Ovary (tissue), 7 donors: ENCODE measurements at regions not wholly inside any gene's neighbourhood (a gene's known extent, or its start where the extent isn't known, plus 50 kb on each side); places are given as distances from the start of the nearest gene placed in this dataset.

Experiments
- DNase-seq, 5 donors: peaks; one replicate each; pipeline ENCODE4 v3.0.0-alpha.2; 2019 to 2020
- H3K27ac ChIP-seq, 2 donors: fragments of 200-600 bp; one replicate each; pipeline versions ENCODE4 v1.5.1 to v1.8.0; 2019 to 2022
- H3K27me3 ChIP-seq: fragments of 200-600 bp; one replicate; pipeline ENCODE4 v1.8.0; 2022
- H3K36me3 ChIP-seq: fragments of 200-600 bp; sonication (generic); one replicate; pipeline ENCODE4 v1.5.1; 2019
- H3K4me1 ChIP-seq: one replicate; pipeline ENCODE4 v1.8.1; 2013; ENCODE audit warnings: mild to moderate bottlenecking, moderate library complexity; ENCODE audit not compliant: insufficient read depth
- H3K4me3 ChIP-seq: fragments of 200-600 bp; sonication (generic); one replicate; pipeline ENCODE4 v1.5.1; 2017
- H3K9me3 ChIP-seq, 2 donors: fragments of 200-600 bp in 1 of 2; sonication (generic) in 1 of 2; one replicate each; pipeline versions ENCODE4 v1.5.1 to v1.8.1; 2013 to 2019; ENCODE audit warnings: mild to moderate bottlenecking in 1 of 2, moderate library complexity in 1 of 2
- EP300 ChIP-seq: sonication (generic); formaldehyde crosslinking; IDR thresholded peaks from one replicate; pipeline ENCODE4 v1.6.1; 2017; ENCODE audit warnings: antibody characterized with exemption
- POLR2A ChIP-seq: fragments of 450-650 bp; IDR thresholded peaks from one replicate; pipeline ENCODE4 v1.6.1; 2017; ENCODE audit warnings: antibody characterized with exemption, mild to moderate bottlenecking, moderate library complexity
- WGBS, 3 donors: extraction: QIAGEN DNeasy Blood & Tissue Kit in 1 of 3; methylation state at CpG; one replicate each; pipeline versions ENCODE4 v1.1.5 to v1.1.7; 2013 to 2017; 5-methylcytosine and 5-hydroxymethylcytosine counted together
- intact Hi-C, 4 donors: fragments of 100-400 bp; cut with DNase I; formaldehyde crosslinking; loops; one replicate each; pipeline versions ENCODE4 v1.11.0 to v1.15.1; 2022 to 2023
- TF ChIP-seq, protein P1 (sequence below), 3 donors: fragments of 450-650 bp in 2 of 3; fragments of 200-600 bp in 1 of 3; IDR thresholded peaks; one replicate each; pipeline versions ENCODE4 v1.5.1 to v1.8.0; 2016 to 2022; ENCODE audit warnings: antibody characterized with exemption in 3 of 3, mild to moderate bottlenecking in 1 of 3
- donor health status: DM: no; HTN: no; CAD: no; lungs with moderate emphysema.
- donor health status: DM: no; HTN: no; CAD: no.
- donor health status: Bipolar disorder and iron deficiency.
- donor health status: DM: no; HTN: no; CAD: no.
- donor health status: DM: yes; HTN: yes; CAD: no.

DNA sequence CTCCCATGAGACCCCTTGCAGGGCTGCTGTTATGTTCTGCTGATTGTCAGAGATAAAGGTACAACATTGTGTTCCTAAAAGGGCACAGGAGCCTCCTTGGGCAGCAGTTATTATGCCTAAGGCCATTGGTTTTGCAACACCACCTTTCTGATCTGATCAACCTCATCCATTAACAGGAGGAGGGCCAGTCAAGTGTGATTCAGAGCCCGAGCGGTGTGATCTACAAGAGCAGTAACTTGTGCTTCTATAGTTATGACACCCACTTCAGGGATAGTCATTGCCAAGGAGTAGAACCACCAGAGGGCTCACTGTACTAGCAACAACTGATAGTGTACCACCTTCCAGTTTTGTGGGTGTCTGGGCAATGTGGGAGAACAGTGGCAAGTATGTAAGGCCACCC lies 1457.9 kb upstream of the CADM2 start:
- 73 to 96% (median 73%) methylated on average over 2 of the region's 2 CpGs for WGBS, 3 donors
- no peak overlapping the region for H3K27ac ChIP-seq
- H3K27me3 ChIP-seq: no peaks in the 10 kb centered on the region
- no peak for TF ChIP-seq EP300
- intact Hi-C loops: no loop called here
- no peaks in the 10 kb centered on the region for H3K36me3 ChIP-seq
- no peak overlapping the region for H3K4me3 ChIP-seq
- H3K9me3 ChIP-seq: no peaks in the 10 kb centered on the region
- H3K4me1 ChIP-seq: no peaks in the 10 kb centered on the region
- no peak for DNase-seq

DNA sequence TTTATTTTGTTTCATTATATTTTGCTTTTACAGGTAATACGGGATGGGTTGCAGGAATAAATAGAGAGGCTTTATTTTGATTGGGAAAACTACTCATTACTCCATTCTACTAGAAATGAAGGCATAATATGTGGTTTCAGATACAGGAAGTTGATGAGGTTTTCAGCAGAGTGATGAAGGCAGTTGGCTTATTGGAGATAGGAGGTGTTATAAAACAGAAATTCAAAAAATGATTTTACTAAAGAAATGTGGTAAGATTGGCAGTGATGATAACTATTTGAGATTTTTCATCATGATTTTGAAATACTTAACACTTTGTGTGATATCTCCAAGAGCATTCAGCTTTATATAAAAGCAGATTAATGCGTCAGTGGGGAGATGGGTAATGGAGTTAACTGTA lies 1445.7 kb upstream of the CADM2 start:
- Histone ChIP-seq H3K9me3 (no peaks in the 10 kb centered on the region), H3K27me3 (no peaks in the 10 kb centered on the region), H3K27ac (no peak overlapping the region), H3K36me3 (no peaks in the 10 kb centered on the region), H3K4me3 (no peak overlapping the region), H3K4me1 (no peaks in the 10 kb centered on the region)
- TF ChIP-seq EP300 (no peak), POLR2A (no peak)
- TF ChIP-seq, protein P1, sequence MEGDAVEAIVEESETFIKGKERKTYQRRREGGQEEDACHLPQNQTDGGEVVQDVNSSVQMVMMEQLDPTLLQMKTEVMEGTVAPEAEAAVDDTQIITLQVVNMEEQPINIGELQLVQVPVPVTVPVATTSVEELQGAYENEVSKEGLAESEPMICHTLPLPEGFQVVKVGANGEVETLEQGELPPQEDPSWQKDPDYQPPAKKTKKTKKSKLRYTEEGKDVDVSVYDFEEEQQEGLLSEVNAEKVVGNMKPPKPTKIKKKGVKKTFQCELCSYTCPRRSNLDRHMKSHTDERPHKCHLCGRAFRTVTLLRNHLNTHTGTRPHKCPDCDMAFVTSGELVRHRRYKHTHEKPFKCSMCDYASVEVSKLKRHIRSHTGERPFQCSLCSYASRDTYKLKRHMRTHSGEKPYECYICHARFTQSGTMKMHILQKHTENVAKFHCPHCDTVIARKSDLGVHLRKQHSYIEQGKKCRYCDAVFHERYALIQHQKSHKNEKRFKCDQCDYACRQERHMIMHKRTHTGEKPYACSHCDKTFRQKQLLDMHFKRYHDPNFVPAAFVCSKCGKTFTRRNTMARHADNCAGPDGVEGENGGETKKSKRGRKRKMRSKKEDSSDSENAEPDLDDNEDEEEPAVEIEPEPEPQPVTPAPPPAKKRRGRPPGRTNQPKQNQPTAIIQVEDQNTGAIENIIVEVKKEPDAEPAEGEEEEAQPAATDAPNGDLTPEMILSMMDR (IDR thresholded peaks at IDR 0.05): no peak
- intact Hi-C loops: no loop called here
- DNase-seq: no peak
- 72 to 90% (median 87%) methylated on average over 2 of the region's 2 CpGs for WGBS, 3 donors

DNA sequence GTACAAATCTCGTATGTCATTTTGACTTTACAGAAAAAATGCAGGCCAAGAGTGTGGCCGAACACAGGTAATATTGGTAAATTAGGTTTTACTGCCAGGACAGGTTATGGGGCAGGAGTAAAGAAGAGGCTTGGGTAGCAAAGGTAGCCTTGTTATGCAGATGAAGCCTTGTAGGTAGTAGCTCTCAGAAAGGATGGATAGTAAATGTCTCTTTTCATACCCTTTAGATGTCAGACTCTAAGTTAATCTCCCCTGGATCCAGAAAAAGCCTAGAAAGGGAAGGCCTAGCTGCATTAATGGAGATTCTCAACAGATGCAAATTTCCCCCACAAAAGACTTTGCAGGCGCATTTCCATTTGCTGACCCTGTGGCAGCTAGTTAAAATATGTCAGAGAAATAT lies 1445.1 kb upstream of the CADM2 start:
- Histone ChIP-seq H3K9me3 (no peaks in the 10 kb centered on the region), H3K4me1 (no peaks in the 10 kb centered on the region), H3K4me3 (no peak overlapping the region), H3K36me3 (no peaks in the 10 kb centered on the region), H3K27ac (no peak overlapping the region), H3K27me3 (no peaks in the 10 kb centered on the region)
- no peak for DNase-seq
- TF ChIP-seq, protein P1 (IDR thresholded peaks at IDR 0.05): no peak
- TF ChIP-seq POLR2A (no peak), EP300 (no peak)
- 63 to 77% (median 63%) methylated on average over 3 of the region's 3 CpGs for WGBS, 3 donors
- intact Hi-C loops: no loop called here

DNA sequence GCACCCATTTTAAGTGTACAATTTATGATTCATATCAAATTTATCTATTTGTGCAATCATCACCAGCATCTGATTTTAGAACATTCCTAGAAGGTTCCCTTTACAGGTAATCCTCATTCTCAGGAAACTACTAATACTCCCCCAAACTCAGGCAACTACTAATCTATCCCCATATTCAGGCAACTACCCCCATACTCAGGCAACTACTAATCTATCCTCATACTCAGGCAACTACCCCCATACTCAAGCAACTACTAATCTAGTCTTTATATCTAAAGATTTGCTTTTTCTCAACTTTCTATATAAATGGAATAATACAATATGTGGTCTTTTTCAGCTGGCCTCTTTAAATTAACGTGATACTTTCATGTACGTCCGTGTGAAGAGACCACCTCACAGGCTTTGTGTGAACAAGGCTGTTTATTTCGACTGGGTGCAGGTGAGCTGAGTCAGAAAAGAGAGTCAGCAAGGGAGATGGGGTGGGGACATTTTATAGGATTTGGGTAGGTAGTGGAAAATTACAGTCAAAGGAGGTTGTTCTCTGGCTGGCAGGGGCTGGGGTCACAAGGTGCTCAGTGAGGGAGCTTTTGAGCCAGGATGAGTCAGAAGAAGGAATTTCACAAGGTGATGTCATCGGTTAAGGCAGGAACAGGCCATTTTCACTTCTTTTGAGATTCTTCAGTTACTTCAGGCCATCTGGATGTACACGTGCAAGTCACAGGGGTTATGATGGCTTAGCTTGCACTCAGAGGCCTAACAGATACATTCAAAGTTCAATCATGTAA lies 1444.5 kb upstream of the CADM2 start:
- Histone ChIP-seq H3K4me1 (no peaks in the 10 kb centered on the region), H3K36me3 (no peaks in the 10 kb centered on the region), H3K27me3 (no peaks in the 10 kb centered on the region), H3K9me3 (no peaks in the 10 kb centered on the region), H3K27ac (no peak overlapping the region), H3K4me3 (no peak overlapping the region)
- TF ChIP-seq EP300 (no peak), POLR2A (no peak)
- TF ChIP-seq, protein P1 (IDR thresholded peaks at IDR 0.05): no peak
- intact Hi-C loops: no loop called here
- 90 to 95% (median 92%) methylated on average over 6 of the region's 6 CpGs for WGBS, 3 donors
- no peak for DNase-seq

DNA sequence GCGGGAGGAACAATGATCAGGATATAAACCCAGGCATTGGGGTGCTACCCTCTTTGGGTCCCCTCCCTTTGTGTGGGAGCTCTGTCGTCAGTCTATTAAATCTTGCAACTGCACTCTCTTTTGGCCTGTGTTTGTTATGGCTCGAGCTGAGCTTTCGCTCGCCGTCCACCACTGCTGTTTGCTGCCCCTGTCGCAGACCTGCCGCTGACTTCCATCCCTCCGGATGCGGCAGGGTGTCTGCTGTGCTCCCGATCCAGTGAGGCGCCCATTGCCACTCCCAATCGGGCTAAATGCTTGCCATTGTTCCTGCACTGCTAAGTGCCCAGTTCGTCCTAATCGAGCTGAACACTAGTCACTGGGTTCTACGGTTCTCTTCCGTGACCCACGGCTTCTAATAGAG lies 1443.7 kb upstream of the CADM2 start:
- DNase-seq: no peak
- Histone ChIP-seq H3K36me3 (no peaks in the 10 kb centered on the region), H3K4me1 (no peaks in the 10 kb centered on the region), H3K27me3 (no peaks in the 10 kb centered on the region), H3K27ac (no peak overlapping the region), H3K4me3 (no peak overlapping the region), H3K9me3 (no peaks in the 10 kb centered on the region)
- intact Hi-C loops: no loop called here
- WGBS, 3 donors: 95 to 96% (median 95%) methylated on average over 18 of the region's 18 CpGs
- TF ChIP-seq POLR2A (no peak), EP300 (no peak)
- TF ChIP-seq, protein P1 (IDR thresholded peaks at IDR 0.05): no peak
